Left ventricle myocardium superior (tissue), 1 donor: ENCODE measurements at regions not wholly inside any gene's neighbourhood (a gene's known extent, or its start where the extent isn't known, plus 50 kb on each side); places are given as distances from the start of the nearest gene placed in this dataset.
"Not testable (repeated sequence)": the region's sequence is repeated elsewhere in the genome, so short reads cannot be mapped to it uniquely, and the experiment has no call there.

Experiments used
- ATAC-seq: fragments of 200-7000 bp; cut with Tn5 transposase; one replicate; pipeline ENCODE4 v1.9.1; 2020; ENCODE audit warnings: mild to moderate bottlenecking, moderate library complexity
- DNase-seq: peaks from one replicate; pipeline ENCODE4 v3.0.0-alpha.2; 2020
- intact Hi-C: fragments of 100-400 bp; cut with micrococcal nuclease; formaldehyde crosslinking; loops from one replicate; pipeline ENCODE4 v1.11.0; 2022
- donor health status: DM: no; HTN: yes; CAD: no; lungs with severe emphysema.

GRCh38 chr4:112923516-112923915, 125.9 kb upstream of the ANK2 start:
- intact Hi-C loops = no loop called here
- peak; percentile 29 for ATAC-seq

GRCh38 chr4:112926819-112927218, 122.6 kb upstream of the ANK2 start:
- ATAC-seq = no peak
- no peak for DNase-seq
- intact Hi-C loops = no loop called here

More at GRCh38 chr4:112923516-112923915, 125.9 kb upstream of the ANK2 start:
- no peak for DNase-seq

GRCh38 chr4:112927544-112927943, 121.9 kb upstream of the ANK2 start:
- ATAC-seq = no peak
- intact Hi-C loops = no loop called here
- no peak for DNase-seq

GRCh38 chr4:112931001-112931400, 118.5 kb upstream of the ANK2 start:
- intact Hi-C loops = no loop called here
- DNase-seq (no peak), ATAC-seq (no peak)

- ATAC-seq (no peak), DNase-seq (no peak)
- intact Hi-C loops = no loop called here
Observed at GRCh38 chr4:112933790-112934189, 115.7 kb upstream of the ANK2 start.

GRCh38 chr4:112938461-112939058, 110.9 kb upstream of the ANK2 start:
- intact Hi-C loops = no loop called here
- DNase-seq (no peak), ATAC-seq (no peak)

GRCh38 chr4:112939901-112940300, 109.6 kb upstream of the ANK2 start:
- DNase-seq (no peak), ATAC-seq (no peak)
- intact Hi-C loops = loop anchor here (5.0 kb wide), 1 partner anchor 308 kb away; no protein-coding TSS in a partner anchor

- intact Hi-C loops = loop anchor here (5.0 kb wide), 1 partner anchor 308 kb away; no protein-coding TSS in a partner anchor
- DNase-seq = no peak
- no peak for ATAC-seq
Observed at GRCh38 chr4:112940336-112940735, 109.1 kb upstream of the ANK2 start.

GRCh38 chr4:112942077-112942476, 107.4 kb upstream of the ANK2 start:
- ATAC-seq = no peak
- DNase-seq = no peak
- intact Hi-C loops = loop anchor here (5.0 kb wide), 1 partner anchor 310 kb away; no protein-coding TSS in a partner anchor

GRCh38 chr4:112942997-112943396, 106.5 kb upstream of the ANK2 start:
- ATAC-seq (no peak), DNase-seq (no peak)
- intact Hi-C loops = loop anchor here (5.0 kb wide), 1 partner anchor 311 kb away; no protein-coding TSS in a partner anchor

GRCh38 chr4:112944006-112944405, 105.4 kb upstream of the ANK2 start:
- no peak for ATAC-seq
- intact Hi-C loops = loop anchor here (5.0 kb wide), 1 partner anchor 312 kb away; no protein-coding TSS in a partner anchor
- no peak for DNase-seq

GRCh38 chr4:112946127-112946526, 103.3 kb upstream of the ANK2 start:
- DNase-seq = no peak
- no peak for ATAC-seq
- intact Hi-C loops = no loop called here

- ATAC-seq (no peak), DNase-seq (no peak)
- intact Hi-C loops = no loop called here
Observed at GRCh38 chr4:112947616-112948015, 101.8 kb upstream of the ANK2 start.

GRCh38 chr4:112951362-112952312, 97.8 kb upstream of the ANK2 start:
- ATAC-seq (no peak), DNase-seq (no peak)
- intact Hi-C loops = no loop called here

- ATAC-seq = no peak
- no peak for DNase-seq
- intact Hi-C loops = no loop called here
Observed at GRCh38 chr4:112952313-112952700, 97.1 kb upstream of the ANK2 start.

GRCh38 chr4:112953262-112953661, 96.2 kb upstream of the ANK2 start:
- ATAC-seq (no peak), DNase-seq (no peak)
- intact Hi-C loops = no loop called here

GRCh38 chr4:112954286-112954685, 95.2 kb upstream of the ANK2 start:
- intact Hi-C loops = no loop called here
- DNase-seq = no peak
- ATAC-seq = no peak

GRCh38 chr4:112956484-112956896, 93.0 kb upstream of the ANK2 start:
- ATAC-seq (no peak), DNase-seq (no peak)
- intact Hi-C loops = no loop called here

- intact Hi-C loops, ATAC-seq, DNase-seq: not testable (repeated sequence)
Observed at GRCh38 chr4:112957764-112958163, 91.7 kb upstream of the ANK2 start.
